Heart left ventricle (tissue), 13 donors: ENCODE measurements at regions not wholly inside any gene's neighbourhood (a gene's known extent, or its start where the extent isn't known, plus 50 kb on each side); places are given as distances from the start of the nearest gene placed in this dataset.

Experiments used
- CTCF ChIP-seq, 12 donors: fragments of 200-600 bp; sonication (generic) in 4 of 12; IDR thresholded peaks; one replicate each; pipeline versions ENCODE4 v1.5.0 to v1.8.0; 2018 to 2022; ENCODE audit warnings: antibody characterized with exemption in 12 of 12, mild to moderate bottlenecking in 5 of 12
- POLR2A ChIP-seq, 2 donors: fragments of 450-650 bp; IDR thresholded peaks; one replicate each; pipeline ENCODE4 v1.6.1; 2017; ENCODE audit warnings: antibody characterized with exemption in 2 of 2, mild to moderate bottlenecking in 2 of 2, moderate library complexity in 2 of 2
- donor health status: ischemic (EF 13 %, LVEDD 7.1; RV severe dilation, severe dysfunction).
- donor health status: DM: no; HTN: yes; CAD: no.
- donor health status: DM: no; HTN: no; CAD: no.
- donor health status: ischemic (EF 25% LVEDD 6.9; RV normal size, moderate dysfunction).
- donor health status: ischemic (EF 25% LVEDD 5.7; RV mildly dilated, moderate dysfunction).
- donor health status: ischemic (EF 35%, LVEDD 5.7; RV mildly dilated, moderate dysfunction).
- donor health status: nonischemic (EF 11% LVEDD 7.7; RV severe dilation, severe dysfunction).
- donor health status: DM: yes; HTN: yes; CAD: no.
- donor health status: PGD.
- donor health status: ischemic (EF 29% LVEDD 5.4; RV normal size, mild dysfunction).
- donor health status: nonischemic (EF 23%, LVEDD 6.1; RV moderate dilation, normal function).

GRCh38 chr2:51667679-51668078 is 635.7 kb upstream of the NRXN1 start:
- TF ChIP-seq CTCF (IDR thresholded peaks at IDR 0.05) (no peak), POLR2A (IDR thresholded peaks at IDR 0.05) (no peak)
